Caco-2 (cell line): ENCODE measurements at regions not wholly inside any gene's neighbourhood (a gene's known extent, or its start where the extent isn't known, plus 50 kb on each side); places are given as distances from the start of the nearest gene placed in this dataset.

ENCODE experiments used
- BruUV-seq: library from RNA; stranded (reverse); fragments of 400-500 nt; replicated peaks from 2 replicates; lab custom pipeline; 2021; lab: Mats Ljungman, UMichigan
- CTCF ChIA-PET: fragments of 300-600 bp; sonication (Branson Sonifier 250); formaldehyde crosslinking; loops from one replicate; lab custom pipeline; 2022; ENCODE audit warnings: antibody characterized with exemption; lab: Charles Lee
- POLR2A ChIA-PET: fragments of 300-600 bp; sonication (Branson Sonifier 250); formaldehyde crosslinking; loops from one replicate; lab custom pipeline; 2022; ENCODE audit warnings: antibody characterized with exemption; lab: Charles Lee
- DNase-seq, 2 experiments: peaks; one replicate each; pipeline versions ENCODE4 v3.0.0 to v3.0.0-alpha.2; 2020 to 2022
- H3K27me3 ChIP-seq: replicated peaks from 2 replicates; pipeline ENCODE4 v1.6.0; 2011; ENCODE audit warnings: low read length; ENCODE audit not compliant: control insufficient read depth, insufficient read depth
- H3K36me3 ChIP-seq: 2 replicates; pipeline ENCODE4 v1.5.1; 2011; ENCODE audit warnings: low read length; ENCODE audit not compliant: control insufficient read depth, insufficient read depth
- H3K4me1 ChIP-seq: fragments of 250-450 bp; sonication (Bioruptor Pico); 2 replicates; pipeline ENCODE4 v1.5.1; 2020; ENCODE audit warnings: mild to moderate bottlenecking
- H3K4me3 ChIP-seq: 2 replicates; pipeline ENCODE4 v1.5.1; 2011; ENCODE audit warnings: low read depth, mild to moderate bottlenecking, control low read depth, low read length
- H3K9me3 ChIP-seq: fragments of 250-450 bp; sonication (Bioruptor Pico); 2 replicates; pipeline ENCODE4 v1.5.1; 2020; ENCODE audit warnings: mild to moderate bottlenecking, moderate library complexity
- H3K27ac Mint-ChIP-seq: one replicate; pipeline ENCODE4 v1.8.0; 2022; ENCODE audit warnings: mixed read lengths; ENCODE audit not compliant: unreplicated experiment
- H3K27me3 Mint-ChIP-seq: one replicate; pipeline ENCODE4 v1.8.0; 2022; ENCODE audit warnings: mixed read lengths; ENCODE audit not compliant: insufficient read depth, unreplicated experiment
- H3K36me3 Mint-ChIP-seq: one replicate; pipeline ENCODE4 v1.8.0; 2022; ENCODE audit warnings: mild to moderate bottlenecking, mixed read lengths; ENCODE audit not compliant: insufficient read depth, unreplicated experiment
- H3K4me1 Mint-ChIP-seq: one replicate; pipeline ENCODE4 v1.8.0; 2022; ENCODE audit warnings: low read depth, mixed read lengths; ENCODE audit not compliant: unreplicated experiment
- H3K4me3 Mint-ChIP-seq: one replicate; pipeline ENCODE4 v1.8.0; 2022; ENCODE audit warnings: mild to moderate bottlenecking, moderate library complexity, mixed read lengths; ENCODE audit not compliant: unreplicated experiment
- H3K9me3 Mint-ChIP-seq: one replicate; pipeline ENCODE4 v1.8.0; 2022; ENCODE audit warnings: mixed read lengths; ENCODE audit not compliant: unreplicated experiment
- CTCF ChIP-seq, 2 experiments: fragments of 200-600 bp in 1 of 2; IDR thresholded peaks; 1 replicate in 1 of 2; 2 replicates in 1 of 2; pipeline versions ENCODE4 v1.5.1 to v1.8.0; 2011 to 2022; ENCODE audit warnings: antibody characterized with exemption in 1 of 2, control low read depth in 1 of 2, inconsistent platforms in 1 of 2, low read depth in 1 of 2, low read length in 1 of 2, mild to moderate bottlenecking in 1 of 2, moderate library complexity in 1 of 2; ENCODE audit not compliant: insufficient read depth in 1 of 2, severe bottlenecking in 1 of 2, unreplicated experiment in 1 of 2
- intact Hi-C: fragments of 100-400 bp; cut with micrococcal nuclease; formaldehyde crosslinking; loops from one replicate; pipeline ENCODE4 v1.10.0; 2022; ENCODE audit not compliant: unreplicated experiment

- H3K27ac Mint-ChIP-seq = no peak overlapping the region
- DNase-seq = no peak
- CTCF ChIA-PET = no interaction called here
- POLR2A ChIA-PET = no interaction called here
- H3K27me3 ChIP-seq = no peaks in the 10 kb centered on the region
- H3K9me3 Mint-ChIP-seq = peaks cover 39% of the 10 kb centered on the region
- H3K4me3 ChIP-seq = no peak overlapping the region
- no peaks in the 10 kb centered on the region for H3K27me3 Mint-ChIP-seq
- H3K36me3 Mint-ChIP-seq = no peaks in the 10 kb centered on the region
- no peaks in the 10 kb centered on the region for H3K36me3 ChIP-seq
- peaks cover 23% of the 10 kb centered on the region for H3K4me1 ChIP-seq
- TF ChIP-seq CTCF (IDR thresholded peaks at IDR 0.05; ENCODE audit: insufficient read depth in 1 of 2, low read depth in 1 of 2, low read length in 1 of 2, severe bottlenecking in 1 of 2, unreplicated experiment in 1 of 2) = no peak
- H3K4me1 Mint-ChIP-seq = peaks cover 22% of the 10 kb centered on the region
- intact Hi-C loops = loop anchor here (2.0 to 5.0 kb wide), 2 partner anchors 59 to 283 kb away; no protein-coding TSS in a partner anchor
- no peaks in the 10 kb centered on the region for H3K9me3 ChIP-seq
- peak overlapping the region; percentile 2 for H3K4me3 Mint-ChIP-seq
- BruUV-seq = no TSS peak
Observed at GRCh38 chr17:70238228-70238627, 68.9 kb downstream of the KCNJ2 start.

- Mint-ChIP-seq H3K27me3 (no peaks in the 10 kb centered on the region), H3K4me1 (peaks cover 22% of the 10 kb centered on the region), H3K27ac (no peak overlapping the region), H3K36me3 (no peaks in the 10 kb centered on the region), H3K4me3 (peak overlapping the region; percentile 2), H3K9me3 (peaks cover 39% of the 10 kb centered on the region)
- TF ChIP-seq CTCF (IDR thresholded peaks at IDR 0.05; ENCODE audit: insufficient read depth in 1 of 2, low read depth in 1 of 2, low read length in 1 of 2, severe bottlenecking in 1 of 2, unreplicated experiment in 1 of 2) = no peak
- BruUV-seq = no TSS peak
- no peak for DNase-seq
- Histone ChIP-seq H3K9me3 (no peaks in the 10 kb centered on the region), H3K36me3 (no peaks in the 10 kb centered on the region), H3K4me1 (peaks cover 23% of the 10 kb centered on the region), H3K27me3 (no peaks in the 10 kb centered on the region), H3K4me3 (no peak overlapping the region)
- ChIA-PET POLR2A (no interaction called here), CTCF (interaction anchor here (0.6 kb wide), 1 partner anchor 12 kb away, joined by 3 read pairs; no protein-coding TSS in a partner anchor)
- intact Hi-C loops = loop anchor here (1.0 to 5.0 kb wide), 4 partner anchors 59 to 282 kb away; partner anchors contain the start of gene KCNJ2
Observed at GRCh38 chr17:70238646-70239045, 69.3 kb downstream of the KCNJ2 start.

- intact Hi-C loops = loop anchor here (1.0 to 5.0 kb wide), 4 partner anchors 58 to 281 kb away; partner anchors contain the start of gene KCNJ2
- Mint-ChIP-seq H3K36me3 (no peaks in the 10 kb centered on the region), H3K9me3 (peaks cover 39% of the 10 kb centered on the region), H3K4me1 (peaks cover 22% of the 10 kb centered on the region), H3K27ac (no peak overlapping the region), H3K27me3 (no peaks in the 10 kb centered on the region), H3K4me3 (no peak overlapping the region)
- no peak overlapping the region for H3K4me3 ChIP-seq
- ChIA-PET POLR2A (no interaction called here), CTCF (no interaction called here)
- BruUV-seq = no TSS peak
- peak; percentile 72 for DNase-seq
- H3K9me3 ChIP-seq = no peaks in the 10 kb centered on the region
- no peaks in the 10 kb centered on the region for H3K27me3 ChIP-seq
- H3K4me1 ChIP-seq = peaks cover 23% of the 10 kb centered on the region
- no peak for TF ChIP-seq CTCF (IDR thresholded peaks at IDR 0.05; ENCODE audit: insufficient read depth in 1 of 2, low read depth in 1 of 2, low read length in 1 of 2, severe bottlenecking in 1 of 2, unreplicated experiment in 1 of 2)
- no peaks in the 10 kb centered on the region for H3K36me3 ChIP-seq
Observed at GRCh38 chr17:70239391-70239826, 70.1 kb downstream of the KCNJ2 start.
